Erythroblast (primary cell): ENCODE measurements at regions not wholly inside any gene's neighbourhood (a gene's known extent, or its start where the extent isn't known, plus 50 kb on each side); places are given as distances from the start of the nearest gene placed in this dataset.

Source experiments
- GATA1 ChIP-seq: IDR thresholded peaks from 2 replicates; pipeline ENCODE4 v1.6.1; 2011; ENCODE audit warnings: low read depth, mild to moderate bottlenecking, control low read depth, low read length, moderate library complexity
- POLR2A ChIP-seq: IDR thresholded peaks from 2 replicates; pipeline ENCODE4 v1.6.1; 2011; ENCODE audit warnings: mild to moderate bottlenecking, low read length

DNA sequence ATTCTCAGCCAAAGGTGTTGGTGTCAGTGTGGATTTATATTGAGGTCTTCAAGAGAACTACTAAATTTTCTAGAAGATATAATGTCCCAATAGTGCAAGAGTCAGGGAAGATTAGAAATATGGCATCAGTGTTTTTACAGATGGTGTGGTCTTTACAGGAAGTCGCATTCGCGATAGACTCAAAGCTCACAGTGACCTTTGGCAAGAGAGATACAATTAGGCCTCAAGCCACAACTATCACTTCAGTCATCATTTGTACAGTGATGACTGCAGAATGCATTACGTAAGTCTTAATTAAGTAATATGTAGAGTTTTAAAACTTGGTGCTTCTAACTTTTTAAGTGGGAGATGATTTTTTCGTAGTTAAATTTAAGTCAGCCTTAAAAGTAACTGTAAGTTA, 237.2 kb upstream of the FSTL5 start:
- no peak for TF ChIP-seq POLR2A
- TF ChIP-seq GATA1: no peak
